Transverse colon (tissue), 4 donors: ENCODE measurements at regions not wholly inside any gene's neighbourhood (a gene's known extent, or its start where the extent isn't known, plus 50 kb on each side); places are given as distances from the start of the nearest gene placed in this dataset.
A peak's percentile ranks its signal among the peaks of the same experiment; 100 is the strongest.

Experiments used
- DNase-seq: peaks from one replicate; pipeline ENCODE4 v3.0.0-alpha.2; 2019
- H3K27ac ChIP-seq, 4 donors: fragments of 200-600 bp; sonication (generic); 2 replicates each; pipeline ENCODE4 v1.5.1; 2016 to 2018; ENCODE audit warnings: inconsistent platforms in 4 of 4
- H3K27me3 ChIP-seq: fragments of 200-600 bp; sonication (generic); 2 replicates; pipeline ENCODE4 v1.5.1; 2017; ENCODE audit warnings: inconsistent platforms
- H3K36me3 ChIP-seq, 4 donors: fragments of 200-600 bp; sonication (generic); 2 replicates each; pipeline ENCODE4 v1.5.1; 2017 to 2019; ENCODE audit warnings: inconsistent platforms in 4 of 4
- H3K4me1 ChIP-seq, 4 donors: fragments of 200-600 bp; sonication (generic); 2 replicates each; pipeline ENCODE4 v1.5.1; 2017 to 2020; ENCODE audit warnings: inconsistent platforms in 4 of 4
- H3K4me3 ChIP-seq, 4 donors: fragments of 200-600 bp; sonication (generic); 1 replicate in 1 of 4; 2 replicates in 3 of 4; pipeline versions ENCODE4 v1.5.1 to v1.6.1; 2017 to 2019; ENCODE audit warnings: inconsistent platforms in 4 of 4
- H3K9me3 ChIP-seq, 2 donors: fragments of 200-600 bp; sonication (generic); 2 replicates each; pipeline ENCODE4 v1.5.1; 2017 to 2019; ENCODE audit warnings: inconsistent platforms in 2 of 2
- CTCF ChIP-seq, 5 experiments: fragments of 200-600 bp in 3 of 5; fragments of 450-650 bp in 2 of 5; sonication (generic) in 3 of 5; IDR thresholded peaks; 1 replicate in 2 of 5; 2 replicates in 3 of 5; pipeline ENCODE4 v1.5.1; 2016 to 2017; ENCODE audit warnings: antibody characterized with exemption in 5 of 5, inconsistent platforms in 3 of 5, mild to moderate bottlenecking in 2 of 5, moderate library complexity in 1 of 5
- EP300 ChIP-seq: sonication (generic); formaldehyde crosslinking; IDR thresholded peaks from one replicate; pipeline ENCODE4 v1.6.1; 2017; ENCODE audit warnings: antibody characterized with exemption, low read depth
- POLR2A ChIP-seq: fragments of 450-650 bp; IDR thresholded peaks from one replicate; pipeline ENCODE4 v1.6.1; 2016; ENCODE audit warnings: antibody characterized with exemption, mild to moderate bottlenecking, moderate library complexity
- POLR2AphosphoS5 ChIP-seq, 3 donors: sonication (generic); formaldehyde crosslinking; IDR thresholded peaks; one replicate each; pipeline ENCODE4 v1.6.1; 2016; ENCODE audit warnings: antibody characterized with exemption in 3 of 3
- WGBS, 2 donors: methylation state at CpG; one replicate each; pipeline ENCODE4 v1.1.5; 2018; ENCODE audit warnings: low coverage in 1 of 2; 5-methylcytosine and 5-hydroxymethylcytosine counted together
- in situ Hi-C, 4 donors: fragments of 200-750 bp; cut with MboI; loops; one replicate each; pipeline versions ENCODE4 v1.15.0 to v1.15.1; 2017; ENCODE audit warnings: low sequenced_read_pairs in 3 of 4, low pct_ligation_motif_present in 1 of 4, low pct_unique_long_range_greater_than_20kb in 1 of 4
- intact Hi-C: fragments of 100-400 bp; cut with DNase I; formaldehyde crosslinking; loops from one replicate; pipeline ENCODE4 v1.15.1; 2023; ENCODE audit warnings: low total_unique reads

- no peaks in the 10 kb centered on the region for H3K27me3 ChIP-seq
- in situ Hi-C loops (loop anchor here in 2 of 4 donors (25.0 kb wide), 1 partner anchor 345 kb away; no protein-coding TSS in a partner anchor), intact Hi-C loops (no loop called here)
- H3K9me3 ChIP-seq = no peaks in the 10 kb centered on the region
- H3K4me1 ChIP-seq = no peaks in the 10 kb centered on the region
- no peak overlapping the region for H3K4me3 ChIP-seq
- 41 to 78% methylated on average over 1 to 2 of the region's 2 CpGs for WGBS, 2 donors
- peak; percentile 73 for DNase-seq
- no peak overlapping the region for H3K27ac ChIP-seq
- peak; percentile 57 to 75 (median 68) for TF ChIP-seq CTCF (IDR thresholded peaks at IDR 0.05)
- no peak for TF ChIP-seq POLR2A
- H3K36me3 ChIP-seq = no peaks in the 10 kb centered on the region
Measured at GRCh38 chr10:32207544-32207943, 139.4 kb downstream of the EPC1 start.

- Histone ChIP-seq H3K9me3 (no peaks in the 10 kb centered on the region), H3K27ac (no peak overlapping the region), H3K4me1 (no peaks in the 10 kb centered on the region), H3K4me3 (no peak overlapping the region), H3K27me3 (no peaks in the 10 kb centered on the region), H3K36me3 (no peaks in the 10 kb centered on the region)
- no peak for DNase-seq
- intact Hi-C loops = no loop called here
- 40 to 47% methylated on average over 1 of the region's 1 CpG for WGBS, 2 donors
- TF ChIP-seq CTCF (IDR thresholded peaks at IDR 0.05) (no peak), POLR2A (no peak), POLR2AphosphoS5 (IDR thresholded peaks at IDR 0.05) (no peak), EP300 (no peak)
- in situ Hi-C loops = loop anchor here in 2 of 4 donors (25.0 kb wide), 1 partner anchor 343 kb away; no protein-coding TSS in a partner anchor
Measured at GRCh38 chr10:32205670-32206069, 141.3 kb downstream of the EPC1 start.

GRCh38 chr10:32204606-32205005 is 142.4 kb downstream of the EPC1 start:
- H3K27me3 ChIP-seq = no peaks in the 10 kb centered on the region
- intact Hi-C loops = no loop called here
- no peak for TF ChIP-seq POLR2AphosphoS5 (IDR thresholded peaks at IDR 0.05)
- TF ChIP-seq CTCF (IDR thresholded peaks at IDR 0.05) = no peak
- TF ChIP-seq EP300 = no peak
- TF ChIP-seq POLR2A = no peak
- DNase-seq = no peak
- H3K9me3 ChIP-seq = no peaks in the 10 kb centered on the region
- no peak overlapping the region for H3K4me3 ChIP-seq
- H3K4me1 ChIP-seq = no peaks in the 10 kb centered on the region
- H3K36me3 ChIP-seq = no peaks in the 10 kb centered on the region
- no peak overlapping the region for H3K27ac ChIP-seq
- in situ Hi-C loops = loop anchor here in 2 of 4 donors (25.0 kb wide), 1 partner anchor 342 kb away; no protein-coding TSS in a partner anchor
- WGBS, 2 donors = 65 to 76% methylated on average over 2 of the region's 2 CpGs

- no peak overlapping the region for H3K27ac ChIP-seq
Measured at GRCh38 chr10:32199714-32200394, 143.6 kb upstream of the KIF5B start.

More at GRCh38 chr10:32199714-32200394, 143.6 kb upstream of the KIF5B start:
- Histone ChIP-seq H3K36me3 (no peaks in the 10 kb centered on the region), H3K4me1 (no peaks in the 10 kb centered on the region), H3K27me3 (no peaks in the 10 kb centered on the region), H3K4me3 (no peak overlapping the region), H3K9me3 (no peaks in the 10 kb centered on the region)
- intact Hi-C loops = loop anchor here (1.0 kb wide), 1 partner anchor 38 kb away; no protein-coding TSS in a partner anchor
- TF ChIP-seq POLR2AphosphoS5 (IDR thresholded peaks at IDR 0.05) = no peak
- no peak for TF ChIP-seq POLR2A
- TF ChIP-seq EP300 = no peak
- no peak for TF ChIP-seq CTCF (IDR thresholded peaks at IDR 0.05)
- no peak for DNase-seq
- in situ Hi-C loops = loop anchor here in 2 of 4 donors (25.0 kb wide), 1 partner anchor 338 kb away; no protein-coding TSS in a partner anchor
- WGBS, 2 donors = 70 to 83% methylated on average over 4 to 5 of the region's 5 CpGs
